Brain microvascular endothelial cell (primary cell): ENCODE measurements at regions not wholly inside any gene's neighbourhood (a gene's known extent, or its start where the extent isn't known, plus 50 kb on each side); places are given as distances from the start of the nearest gene placed in this dataset.

Experiments
- DNase-seq: peaks from one replicate; pipeline ENCODE4 v3.0.0-alpha.2; 2020
- H3K27ac ChIP-seq: fragments of 250-450 bp; sonication (Bioruptor Pico); 2 replicates; pipeline ENCODE4 v1.5.1; 2020; ENCODE audit warnings: mild to moderate bottlenecking, moderate library complexity
- H3K27me3 ChIP-seq: fragments of 250-450 bp; sonication (Bioruptor Pico); replicated peaks from 2 replicates; pipeline ENCODE4 v1.5.1; 2020; ENCODE audit warnings: mild to moderate bottlenecking
- H3K36me3 ChIP-seq: fragments of 250-450 bp; sonication (Bioruptor Pico); replicated peaks from 2 replicates; pipeline ENCODE4 v1.5.1; 2020; ENCODE audit warnings: mild to moderate bottlenecking
- H3K4me3 ChIP-seq: 2 replicates; pipeline ENCODE4 v1.5.1; 2011; ENCODE audit warnings: low read depth, mild to moderate bottlenecking, control low read depth, low read length, moderate library complexity
- CTCF ChIP-seq: IDR thresholded peaks from 2 replicates; pipeline ENCODE4 v1.5.1; 2011; ENCODE audit warnings: low read depth, mild to moderate bottlenecking, moderate library complexity, low read length, control low read depth, inconsistent platforms; ENCODE audit errors: missing control alignments
- in situ Hi-C: cut with HindIII; loops from 2 replicates; pipeline ENCODE4 v1.10.0; 2017; ENCODE audit warnings: low sequenced_read_pairs, low pct_ligation_motif_present

- Histone ChIP-seq H3K27ac (no peak overlapping the region), H3K36me3 (no peaks in the 10 kb centered on the region), H3K27me3 (peaks cover 17% of the 10 kb centered on the region), H3K4me3 (no peak overlapping the region)
- TF ChIP-seq CTCF: no peak
- DNase-seq: no peak
- in situ Hi-C loops: no loop called here
Measured at GRCh38 chr15:70358011-70358819, 260.5 kb upstream of the TLE3 start.

DNA sequence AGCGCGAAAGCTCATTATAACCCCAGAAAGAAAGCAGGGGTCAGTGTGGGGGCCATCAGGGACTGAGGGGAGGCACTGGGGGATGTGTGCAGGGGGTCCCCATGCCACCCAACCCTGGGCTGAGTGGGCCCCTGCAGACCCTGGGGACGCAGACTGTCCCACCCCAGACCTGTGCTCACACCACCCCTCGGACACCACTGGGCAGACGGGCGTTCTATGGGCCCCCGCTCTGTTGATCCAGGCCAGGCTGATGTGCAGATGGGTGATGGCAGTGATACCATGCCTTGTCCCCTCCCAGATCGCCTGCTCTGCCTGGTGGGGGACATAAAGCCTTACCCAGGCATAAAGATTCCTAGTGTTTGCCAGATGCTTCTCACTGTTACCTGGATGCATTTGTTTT is 259.7 kb upstream of the TLE3 start:
- no peak overlapping the region for H3K27ac ChIP-seq
- TF ChIP-seq CTCF: no peak
- H3K27me3 ChIP-seq: peaks cover 19% of the 10 kb centered on the region
- no peaks in the 10 kb centered on the region for H3K36me3 ChIP-seq
- DNase-seq: no peak
- no peak overlapping the region for H3K4me3 ChIP-seq
- in situ Hi-C loops: no loop called here

- peaks cover 25% of the 10 kb centered on the region for H3K27me3 ChIP-seq
Measured at GRCh38 chr15:70356919-70357318, 259.2 kb upstream of the TLE3 start.

GRCh38 chr15:70356062-70356860 is 258.5 kb upstream of the TLE3 start:
- peaks cover 30% of the 10 kb centered on the region for H3K27me3 ChIP-seq
- in situ Hi-C loops: no loop called here
- H3K27ac ChIP-seq: no peak overlapping the region
- TF ChIP-seq CTCF: no peak
- no peak for DNase-seq
- H3K4me3 ChIP-seq: no peak overlapping the region
- no peaks in the 10 kb centered on the region for H3K36me3 ChIP-seq

More at GRCh38 chr15:70356919-70357318, 259.2 kb upstream of the TLE3 start:
- TF ChIP-seq CTCF: no peak
- no peaks in the 10 kb centered on the region for H3K36me3 ChIP-seq
- no peak overlapping the region for H3K4me3 ChIP-seq
- DNase-seq: peak; percentile 32
- H3K27ac ChIP-seq: no peak overlapping the region
- in situ Hi-C loops: no loop called here

GRCh38 chr15:70355275-70355795 is 257.6 kb upstream of the TLE3 start:
- TF ChIP-seq CTCF: peak; percentile 53
- no peaks in the 10 kb centered on the region for H3K36me3 ChIP-seq
- no peak overlapping the region for H3K27ac ChIP-seq
- no peak for DNase-seq
- in situ Hi-C loops: no loop called here
- peaks cover 30% of the 10 kb centered on the region for H3K27me3 ChIP-seq
- H3K4me3 ChIP-seq: no peak overlapping the region
